Neuron (in vitro differentiated cells): ENCODE measurements at regions not wholly inside any gene's neighbourhood (a gene's known extent, or its start where the extent isn't known, plus 50 kb on each side); places are given as distances from the start of the nearest gene placed in this dataset.
"Not testable (repeated sequence)": the region's sequence is repeated elsewhere in the genome, so short reads cannot be mapped to it uniquely, and the experiment has no call there.

Experiments used
- H2AFZ ChIP-seq: one replicate; pipeline ENCODE4 v1.6.1; 2013; ENCODE audit warnings: low read depth, mild to moderate bottlenecking, inconsistent platforms, low read length, moderate library complexity
- H3K27me3 ChIP-seq: one replicate; pipeline ENCODE4 v1.6.1; 2013; ENCODE audit warnings: low read length; ENCODE audit not compliant: insufficient read depth
- H3K36me3 ChIP-seq: one replicate; pipeline ENCODE4 v1.6.1; 2013; ENCODE audit warnings: low read length; ENCODE audit not compliant: insufficient read depth
- H3K4me1 ChIP-seq: one replicate; pipeline ENCODE4 v1.6.1; 2013; ENCODE audit warnings: low read length; ENCODE audit not compliant: insufficient read depth
- H3K4me3 ChIP-seq: 2 replicates; pipeline ENCODE4 v1.5.1; 2013; ENCODE audit warnings: mild to moderate bottlenecking, low read length, moderate library complexity
- H3K9me3 ChIP-seq: one replicate; pipeline ENCODE4 v1.6.1; 2013; ENCODE audit warnings: low read length

DNA sequence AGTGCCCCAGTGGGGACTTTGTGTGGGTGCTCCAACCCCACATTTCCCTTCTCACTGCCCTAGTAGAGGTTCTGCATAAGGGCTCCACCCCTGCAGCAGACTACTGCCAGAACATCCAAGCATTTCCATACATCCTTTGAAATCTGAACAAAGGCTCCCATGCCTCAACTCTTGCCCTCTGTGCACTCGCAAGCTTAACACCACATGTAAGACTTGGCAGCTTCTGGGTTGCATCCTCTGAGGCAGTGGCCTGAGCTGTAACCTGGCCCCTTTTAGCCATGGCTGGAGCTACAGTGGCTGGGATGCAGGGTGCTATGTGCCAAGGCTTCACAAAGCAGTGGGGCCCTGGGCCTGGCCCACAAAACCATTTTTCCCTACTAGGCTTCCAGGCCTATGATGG is 128.9 kb downstream of the TYW3 start:
- Histone ChIP-seq H3K4me3 (no peak overlapping the region), H3K27me3 (no peaks in the 10 kb centered on the region), H3K4me1 (no peaks in the 10 kb centered on the region), H3K36me3 (no peaks in the 10 kb centered on the region), H3K9me3 (no peaks in the 10 kb centered on the region), H2AFZ (no peak overlapping the region)

DNA sequence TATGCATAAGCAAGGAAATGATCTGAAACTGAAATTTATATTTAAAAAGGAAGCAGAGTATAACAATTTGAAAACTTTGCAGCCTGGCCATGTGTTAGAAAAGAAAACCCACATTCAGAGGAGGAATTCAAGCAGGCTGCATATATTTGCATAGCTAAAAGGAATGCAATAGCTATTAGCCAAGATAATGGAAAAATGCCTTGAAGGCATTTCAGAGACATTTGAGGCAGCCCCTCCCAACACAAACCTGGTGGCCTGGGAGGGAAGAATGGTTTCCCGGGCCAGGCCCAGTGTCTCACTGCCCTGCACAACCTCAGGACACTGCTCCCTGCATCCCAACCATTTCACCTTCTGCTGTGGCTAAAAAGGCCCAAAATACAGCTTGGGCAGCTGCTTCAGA is 136.8 kb downstream of the TYW3 start:
- H3K36me3 ChIP-seq: no peaks in the 10 kb centered on the region
- H2AFZ ChIP-seq: no peak overlapping the region
- no peaks in the 10 kb centered on the region for H3K4me1 ChIP-seq
- H3K9me3 ChIP-seq: no peaks in the 10 kb centered on the region
- no peak overlapping the region for H3K4me3 ChIP-seq
- no peaks in the 10 kb centered on the region for H3K27me3 ChIP-seq

DNA sequence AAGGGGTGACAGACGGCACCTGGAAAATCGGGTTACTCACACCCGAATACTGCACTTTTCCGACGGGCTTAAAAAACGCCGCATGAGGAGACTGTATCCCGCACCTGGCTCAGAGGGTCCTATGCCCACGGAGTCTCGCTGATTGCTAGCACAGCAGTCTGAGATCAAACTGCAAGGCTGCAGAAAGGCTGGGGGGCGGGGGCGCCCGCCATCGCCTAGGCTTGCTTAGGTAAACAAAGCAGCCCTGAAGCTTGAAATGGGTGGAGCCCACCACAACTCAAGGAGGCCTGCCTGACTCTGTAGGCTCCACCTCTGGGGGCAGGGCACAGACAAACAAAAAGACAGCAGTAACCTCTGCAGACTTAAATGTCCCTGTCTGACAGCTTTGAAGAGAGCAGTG is 144.4 kb downstream of the TYW3 start:
- not testable (repeated sequence) for H3K4me3 ChIP-seq, H3K9me3 ChIP-seq, H3K4me1 ChIP-seq, H3K36me3 ChIP-seq, H2AFZ ChIP-seq, H3K27me3 ChIP-seq

DNA sequence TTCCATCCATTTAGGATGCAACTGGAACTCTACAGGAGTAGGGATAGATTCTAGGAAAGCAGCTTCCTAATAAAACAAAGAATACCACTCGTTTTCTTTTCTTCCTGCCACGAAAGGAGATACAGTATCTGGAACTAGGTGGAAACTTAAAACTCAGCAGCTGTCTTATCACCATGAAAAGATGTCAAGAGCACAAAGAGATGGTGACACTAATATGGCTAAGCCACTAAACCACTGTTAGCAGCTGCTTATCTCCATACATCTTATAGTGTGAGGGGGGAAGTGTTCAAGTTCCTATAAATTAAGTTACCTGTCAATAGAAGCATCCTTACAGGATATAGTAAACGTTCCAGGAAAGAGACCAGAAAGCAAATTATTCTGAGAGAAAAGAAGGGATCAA is 162.5 kb downstream of the TYW3 start:
- H3K27me3 ChIP-seq: no peaks in the 10 kb centered on the region
- H3K4me1 ChIP-seq: no peaks in the 10 kb centered on the region
- H3K4me3 ChIP-seq: no peak overlapping the region
- H3K36me3 ChIP-seq: no peaks in the 10 kb centered on the region
- H3K9me3 ChIP-seq: no peaks in the 10 kb centered on the region
- no peak overlapping the region for H2AFZ ChIP-seq

DNA sequence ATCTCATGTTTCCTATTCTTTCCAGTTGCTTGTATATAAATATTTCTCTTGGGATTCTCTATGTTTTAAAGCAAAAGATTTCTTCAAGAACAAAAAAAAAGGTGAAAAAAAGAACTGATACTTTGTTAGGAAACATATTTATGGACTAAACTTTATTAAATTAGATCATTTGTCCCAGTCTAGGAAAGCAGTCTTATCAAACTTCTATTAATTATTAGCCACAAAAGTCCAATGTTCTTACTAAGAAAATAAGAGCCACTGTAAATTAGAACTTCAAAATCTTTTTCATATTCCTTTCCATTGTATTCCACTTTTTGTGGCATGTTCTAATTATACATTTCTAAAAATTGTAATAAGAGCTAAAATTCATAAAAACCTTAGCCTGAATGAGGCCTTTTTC is 175.2 kb downstream of the TYW3 start:
- Histone ChIP-seq H3K4me3 (no peak overlapping the region), H3K36me3 (no peaks in the 10 kb centered on the region), H2AFZ (no peak overlapping the region), H3K27me3 (no peaks in the 10 kb centered on the region), H3K9me3 (no peaks in the 10 kb centered on the region), H3K4me1 (no peaks in the 10 kb centered on the region)

DNA sequence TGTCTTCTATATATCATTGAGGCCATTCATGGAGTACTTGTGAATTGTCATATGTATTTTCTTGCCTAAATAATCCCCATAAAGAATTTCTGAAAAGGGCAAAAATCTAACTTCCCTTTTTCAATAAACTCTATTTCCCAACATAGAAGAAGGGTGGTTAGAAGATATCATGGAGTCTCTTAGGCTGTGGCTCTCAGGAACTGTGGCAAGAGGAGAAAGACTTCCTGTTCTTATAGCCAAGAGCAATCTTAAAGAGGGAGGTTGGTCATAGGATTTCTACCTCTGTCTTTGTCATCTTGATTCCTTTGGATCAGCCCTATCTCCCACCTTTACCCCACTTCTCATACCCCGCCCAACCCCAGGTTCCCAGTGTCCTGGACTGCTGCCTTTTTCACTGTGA is 175.8 kb downstream of the TYW3 start:
- no peaks in the 10 kb centered on the region for H3K4me1 ChIP-seq
- no peaks in the 10 kb centered on the region for H3K36me3 ChIP-seq
- no peaks in the 10 kb centered on the region for H3K9me3 ChIP-seq
- H3K4me3 ChIP-seq: no peak overlapping the region
- no peak overlapping the region for H2AFZ ChIP-seq
- no peaks in the 10 kb centered on the region for H3K27me3 ChIP-seq

DNA sequence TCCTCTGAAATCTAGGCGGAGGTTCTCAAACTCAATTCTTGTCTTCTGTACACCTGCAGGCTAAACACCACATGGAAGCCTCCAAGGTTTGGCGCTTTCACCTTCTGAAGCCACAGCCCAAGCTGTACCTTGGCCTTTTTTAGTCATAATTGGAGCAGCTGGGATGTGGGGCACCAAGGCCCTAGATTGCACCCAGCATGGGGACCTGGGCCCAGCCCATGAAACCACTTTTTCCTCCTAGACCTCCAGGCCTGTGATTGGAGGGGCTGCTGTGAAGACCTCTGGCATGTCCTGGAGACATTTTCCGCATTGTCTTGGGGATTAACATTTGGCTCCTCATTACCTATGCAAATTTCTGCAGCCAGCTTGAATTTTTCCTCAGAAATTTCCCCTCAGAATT is 181.0 kb downstream of the TYW3 start:
- Histone ChIP-seq H3K4me3 (no peak overlapping the region), H3K27me3 (no peaks in the 10 kb centered on the region), H3K4me1 (no peaks in the 10 kb centered on the region), H2AFZ (no peak overlapping the region), H3K9me3 (no peaks in the 10 kb centered on the region), H3K36me3 (no peaks in the 10 kb centered on the region)

DNA sequence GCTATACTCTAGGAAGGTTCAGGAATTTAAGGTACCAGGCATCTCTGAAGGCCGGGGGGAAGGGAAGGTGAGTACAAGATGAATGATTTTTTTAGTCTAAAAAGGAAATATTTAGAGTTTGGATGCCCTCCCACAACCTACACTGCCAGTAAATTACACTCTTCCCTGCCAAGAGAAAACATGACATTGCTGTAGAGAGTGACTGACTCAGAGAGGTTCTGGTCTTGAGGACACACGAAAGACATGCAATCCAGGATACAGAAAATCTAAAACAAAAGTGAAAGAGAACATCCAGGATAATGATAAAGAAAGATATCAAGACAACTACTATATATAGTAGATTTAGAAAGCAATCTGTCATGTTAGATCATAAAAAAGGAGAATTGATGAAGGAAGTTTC is 200.5 kb downstream of the TYW3 start:
- no peaks in the 10 kb centered on the region for H3K4me1 ChIP-seq
- H3K9me3 ChIP-seq: no peaks in the 10 kb centered on the region
- H3K4me3 ChIP-seq: no peak overlapping the region
- H3K27me3 ChIP-seq: no peaks in the 10 kb centered on the region
- H2AFZ ChIP-seq: no peak overlapping the region
- H3K36me3 ChIP-seq: no peaks in the 10 kb centered on the region

DNA sequence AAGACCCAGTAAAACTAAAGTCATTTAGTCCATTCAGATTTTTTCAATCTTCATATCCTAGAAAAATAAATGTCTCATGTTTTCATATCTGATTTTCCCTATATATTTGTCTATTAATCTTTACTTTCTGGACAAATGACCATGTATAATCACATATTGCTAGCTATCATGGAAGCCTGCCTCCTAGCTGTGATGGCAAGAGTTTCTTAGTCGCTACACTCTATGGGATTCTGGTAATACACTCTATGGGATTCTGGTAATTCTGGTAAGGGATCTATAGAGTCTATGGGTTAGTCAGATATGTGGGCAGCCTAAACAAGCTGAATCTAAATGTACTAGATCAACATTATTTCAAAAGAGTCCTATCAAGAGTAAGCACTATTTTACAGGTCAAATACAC is 198.7 kb upstream of the LHX8 start:
- H3K9me3 ChIP-seq: no peaks in the 10 kb centered on the region
- H3K27me3 ChIP-seq: no peaks in the 10 kb centered on the region
- H3K36me3 ChIP-seq: no peaks in the 10 kb centered on the region
- no peak overlapping the region for H3K4me3 ChIP-seq
- no peak overlapping the region for H2AFZ ChIP-seq
- no peaks in the 10 kb centered on the region for H3K4me1 ChIP-seq

DNA sequence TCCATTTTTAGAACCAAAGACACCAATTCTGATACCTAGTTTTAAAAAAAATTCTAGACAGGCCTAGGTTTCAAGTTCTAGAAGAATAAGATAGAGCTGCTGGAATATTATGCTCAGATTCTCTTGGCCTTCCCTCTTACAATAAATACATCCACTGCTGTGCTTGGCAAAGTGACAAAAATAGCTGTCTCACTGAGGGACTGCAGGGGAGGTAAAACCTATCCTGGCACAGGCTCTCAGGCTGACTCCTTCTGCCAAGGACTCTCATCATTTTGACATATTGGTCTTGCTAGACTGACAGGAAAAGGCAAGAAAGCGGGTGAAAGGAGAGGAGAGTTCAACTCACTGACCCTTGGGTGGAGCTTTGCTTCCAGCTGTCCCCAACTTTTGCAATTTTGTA is 197.0 kb upstream of the LHX8 start:
- H3K36me3 ChIP-seq: no peaks in the 10 kb centered on the region
- H3K4me1 ChIP-seq: no peaks in the 10 kb centered on the region
- H3K27me3 ChIP-seq: no peaks in the 10 kb centered on the region

DNA sequence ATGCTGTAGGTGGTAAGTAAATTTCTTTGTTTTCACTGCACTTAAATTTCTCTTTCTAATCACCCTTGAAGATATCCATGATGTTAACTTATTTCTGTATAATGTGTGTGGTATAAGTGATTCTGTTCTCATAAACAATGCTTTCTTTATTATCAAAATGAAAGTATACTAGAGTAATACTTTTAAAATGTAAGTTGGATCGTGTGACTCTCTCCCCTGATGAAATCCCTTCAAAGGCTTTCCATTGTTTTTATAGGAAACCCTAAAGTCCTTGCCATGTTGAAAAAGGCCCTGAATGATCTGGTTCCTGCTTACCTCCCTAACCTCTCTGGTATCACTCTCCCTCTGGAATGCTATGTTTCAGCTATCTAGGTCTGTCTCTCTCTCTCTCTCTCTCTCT is 191.1 kb upstream of the LHX8 start:
- H3K27me3 ChIP-seq: no peaks in the 10 kb centered on the region

More for the DNA sequence above, 197.0 kb upstream of the LHX8 start:
- Histone ChIP-seq H3K9me3 (no peaks in the 10 kb centered on the region), H2AFZ (no peak overlapping the region), H3K4me3 (no peak overlapping the region)

DNA sequence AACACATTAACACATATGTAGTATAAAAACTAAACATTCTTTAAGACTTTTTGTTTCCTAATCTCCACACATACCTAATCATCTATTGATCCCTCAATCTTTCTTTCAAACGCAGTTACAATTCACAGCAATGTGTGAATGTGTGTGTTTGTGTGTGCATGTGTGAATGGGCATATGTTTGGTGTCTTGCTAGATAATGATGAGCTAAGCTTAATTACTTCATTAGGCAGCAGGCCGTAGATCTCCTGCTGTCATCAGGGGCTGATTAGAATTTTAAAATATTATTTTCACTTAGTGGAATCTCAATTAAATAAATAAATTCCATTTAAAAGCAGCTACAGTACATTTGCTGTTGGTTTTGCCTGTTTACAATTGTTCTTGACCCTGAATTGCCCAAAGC is 187.8 kb upstream of the LHX8 start:
- H3K4me3 ChIP-seq: no peak overlapping the region
- H3K27me3 ChIP-seq: no peaks in the 10 kb centered on the region
- H3K9me3 ChIP-seq: no peaks in the 10 kb centered on the region
- H3K36me3 ChIP-seq: no peaks in the 10 kb centered on the region
- no peaks in the 10 kb centered on the region for H3K4me1 ChIP-seq
- H2AFZ ChIP-seq: no peak overlapping the region

More for the DNA sequence above, 191.1 kb upstream of the LHX8 start:
- H3K9me3 ChIP-seq: no peaks in the 10 kb centered on the region
- no peaks in the 10 kb centered on the region for H3K36me3 ChIP-seq
- H3K4me3 ChIP-seq: no peak overlapping the region
- H3K4me1 ChIP-seq: no peaks in the 10 kb centered on the region
- H2AFZ ChIP-seq: no peak overlapping the region

DNA sequence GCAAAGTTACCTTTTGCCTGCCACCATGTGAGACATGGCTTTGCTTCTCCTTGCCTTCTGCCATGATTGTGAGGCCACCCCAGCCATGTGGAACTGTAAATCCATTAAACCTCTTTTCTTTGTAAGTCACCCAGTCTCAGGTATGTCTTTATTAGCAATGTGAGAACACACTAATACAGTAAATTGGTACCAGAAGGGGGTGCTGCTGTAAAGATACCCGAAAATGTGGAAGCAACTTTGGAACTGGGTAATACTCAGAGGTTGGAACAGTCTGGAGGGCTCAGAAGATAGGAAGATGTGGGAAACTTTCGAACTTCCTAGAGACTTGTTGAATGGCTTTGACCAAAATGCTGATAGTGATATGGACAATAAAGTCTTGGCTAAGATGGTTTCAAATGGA is 184.8 kb upstream of the LHX8 start:
- not testable (repeated sequence) for H3K36me3 ChIP-seq, H2AFZ ChIP-seq, H3K4me3 ChIP-seq, H3K4me1 ChIP-seq, H3K27me3 ChIP-seq, H3K9me3 ChIP-seq

DNA sequence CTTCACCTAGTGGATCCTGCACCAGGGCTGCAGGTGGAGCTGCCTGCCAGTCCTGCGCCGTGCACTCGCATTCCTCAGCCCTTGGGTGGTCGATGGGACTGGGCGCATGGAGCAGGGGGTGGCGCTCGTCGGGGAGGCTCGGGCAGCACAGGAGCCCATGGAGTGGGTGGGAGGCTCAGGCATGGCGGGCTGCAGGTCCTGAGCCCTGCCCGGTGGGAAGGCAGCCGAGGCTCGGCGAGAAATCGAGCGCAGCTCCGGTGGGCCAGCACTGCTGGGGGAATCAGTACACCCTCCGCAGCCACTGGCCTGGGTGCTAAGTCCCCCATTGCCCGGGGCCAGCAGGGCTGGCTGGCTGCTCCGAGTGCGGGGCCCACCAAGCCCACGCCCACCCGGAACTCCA is 182.2 kb upstream of the LHX8 start:
- H3K4me3 ChIP-seq, H3K9me3 ChIP-seq, H2AFZ ChIP-seq, H3K4me1 ChIP-seq, H3K27me3 ChIP-seq, H3K36me3 ChIP-seq: not testable (repeated sequence)
